ENCODE measurements at regions not wholly inside any gene's neighbourhood (a gene's known extent, or its start where the extent isn't known, plus 50 kb on each side); places are given as distances from the start of the nearest gene placed in this dataset.

DNA sequence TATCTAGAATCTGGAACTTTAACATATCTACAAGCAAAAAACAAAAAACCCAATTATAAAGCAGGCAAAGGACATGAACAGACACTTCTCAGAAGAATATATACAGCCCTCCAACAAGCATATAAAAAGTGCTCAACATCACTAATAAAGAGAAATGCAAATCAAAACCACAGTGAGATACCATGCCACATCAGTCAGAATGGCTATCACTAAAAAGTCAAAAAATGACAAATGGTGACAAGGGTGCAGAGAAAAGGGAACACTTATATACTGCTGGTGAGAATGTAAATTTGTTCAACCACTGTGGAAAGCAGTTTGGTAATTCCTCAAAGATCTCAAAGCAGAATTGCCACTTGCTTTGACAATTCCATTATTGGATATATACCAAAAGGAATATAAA, 215.0 kb upstream of the EYS start (continued):
- TF ChIP-seq ZNF18 (tag by site-specific recombination; IDR thresholded peaks at IDR 0.05) (no peak), ZBTB48 (tag by site-specific recombination; IDR thresholded peaks at IDR 0.05) (no peak), ZNF280D (tag by site-specific recombination; IDR thresholded peaks at IDR 0.05) (no peak), HOXA7 (CRISPR knock-in tag; IDR thresholded peaks at IDR 0.05; ENCODE audit: borderline replicate concordance) (no peak)
- TF ChIP-seq, protein P1, sequence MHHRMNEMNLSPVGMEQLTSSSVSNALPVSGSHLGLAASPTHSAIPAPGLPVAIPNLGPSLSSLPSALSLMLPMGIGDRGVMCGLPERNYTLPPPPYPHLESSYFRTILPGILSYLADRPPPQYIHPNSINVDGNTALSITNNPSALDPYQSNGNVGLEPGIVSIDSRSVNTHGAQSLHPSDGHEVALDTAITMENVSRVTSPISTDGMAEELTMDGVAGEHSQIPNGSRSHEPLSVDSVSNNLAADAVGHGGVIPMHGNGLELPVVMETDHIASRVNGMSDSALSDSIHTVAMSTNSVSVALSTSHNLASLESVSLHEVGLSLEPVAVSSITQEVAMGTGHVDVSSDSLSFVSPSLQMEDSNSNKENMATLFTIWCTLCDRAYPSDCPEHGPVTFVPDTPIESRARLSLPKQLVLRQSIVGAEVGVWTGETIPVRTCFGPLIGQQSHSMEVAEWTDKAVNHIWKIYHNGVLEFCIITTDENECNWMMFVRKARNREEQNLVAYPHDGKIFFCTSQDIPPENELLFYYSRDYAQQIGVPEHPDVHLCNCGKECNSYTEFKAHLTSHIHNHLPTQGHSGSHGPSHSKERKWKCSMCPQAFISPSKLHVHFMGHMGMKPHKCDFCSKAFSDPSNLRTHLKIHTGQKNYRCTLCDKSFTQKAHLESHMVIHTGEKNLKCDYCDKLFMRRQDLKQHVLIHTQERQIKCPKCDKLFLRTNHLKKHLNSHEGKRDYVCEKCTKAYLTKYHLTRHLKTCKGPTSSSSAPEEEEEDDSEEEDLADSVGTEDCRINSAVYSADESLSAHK (tag by site-specific recombination; IDR thresholded peaks at IDR 0.05): no peak

GRCh38 chr6:65908065-65908464, 201.0 kb upstream of the EYS start:
- no peak for TF ChIP-seq ZIC2 (tag by site-specific recombination; IDR thresholded peaks at IDR 0.05)
- TF ChIP-seq ZBTB8A (tag by site-specific recombination; IDR thresholded peaks at IDR 0.05): no peak
- no peak for TF ChIP-seq ZNF324 (tag by site-specific recombination; IDR thresholded peaks at IDR 0.05)
- no peak for TF ChIP-seq ZNF221 (tag by site-specific recombination; IDR thresholded peaks at IDR 0.05; ENCODE audit: borderline replicate concordance)
- TF ChIP-seq PBX3 (CRISPR knock-in tag; IDR thresholded peaks at IDR 0.05): no peak
- TF ChIP-seq, protein P2, sequence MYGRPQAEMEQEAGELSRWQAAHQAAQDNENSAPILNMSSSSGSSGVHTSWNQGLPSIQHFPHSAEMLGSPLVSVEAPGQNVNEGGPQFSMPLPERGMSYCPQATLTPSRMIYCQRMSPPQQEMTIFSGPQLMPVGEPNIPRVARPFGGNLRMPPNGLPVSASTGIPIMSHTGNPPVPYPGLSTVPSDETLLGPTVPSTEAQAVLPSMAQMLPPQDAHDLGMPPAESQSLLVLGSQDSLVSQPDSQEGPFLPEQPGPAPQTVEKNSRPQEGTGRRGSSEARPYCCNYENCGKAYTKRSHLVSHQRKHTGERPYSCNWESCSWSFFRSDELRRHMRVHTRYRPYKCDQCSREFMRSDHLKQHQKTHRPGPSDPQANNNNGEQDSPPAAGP (tag by site-specific recombination; IDR thresholded peaks at IDR 0.05): no peak
- no peak for TF ChIP-seq ZNF18 (tag by site-specific recombination; IDR thresholded peaks at IDR 0.05)
- no peak for TF ChIP-seq ZNF274 (IDR thresholded peaks at IDR 0.05; ENCODE audit: low read length)
- TF ChIP-seq ZNF274 (tag by site-specific recombination; IDR thresholded peaks at IDR 0.05; ENCODE audit: borderline replicate concordance): no peak
- Histone ChIP-seq H3K4me1 (ENCODE audit: control insufficient read depth, insufficient read depth, low read length) (no peaks in the 10 kb centered on the region), H3K27ac (ENCODE audit: extremely low read depth, low read depth, low read length) (no peak overlapping the region), H3K4me3 (ENCODE audit: low read depth, low read length) (no peak overlapping the region), H3K36me3 (ENCODE audit: control insufficient read depth in 2 of 2, insufficient read depth in 1 of 2, low read length in 2 of 2) (no peaks in the 10 kb centered on the region), H3K9me3 (ENCODE audit: control insufficient read depth, insufficient read depth, low read depth, low read length) (no peaks in the 10 kb centered on the region)
- POLR2A ChIA-PET: no interaction called here
- CTCF ChIA-PET: no interaction called here

All from HEK293 (cell line).